ENCODE measurements at regions not wholly inside any gene's neighbourhood (a gene's known extent, or its start where the extent isn't known, plus 50 kb on each side); places are given as distances from the start of the nearest gene placed in this dataset.

- Histone ChIP-seq H3K4me1 (no peaks in the 10 kb centered on the region), H3K27me3 (no peaks in the 10 kb centered on the region), H3K27ac (no peak overlapping the region), H3K9me3 (no peaks in the 10 kb centered on the region), H3K4me3 (no peak overlapping the region), H3K36me3 (no peaks in the 10 kb centered on the region)
- intact Hi-C loops (cut with DNase I; ENCODE audit: low total_unique reads), result no loop called here
- no peak for DNase-seq (ENCODE audit: low spot score in 2 of 2)
- TF ChIP-seq POLR2AphosphoS5 (IDR thresholded peaks at IDR 0.05) (no peak), POLR2A (IDR thresholded peaks at IDR 0.05) (no peak), CTCF (IDR thresholded peaks at IDR 0.05) (no peak)
Observed at GRCh38 chr15:87631093-87631492, 625.4 kb downstream of the NTRK3 start.

GRCh38 chr15:87628311-87628710 is 628.2 kb downstream of the NTRK3 start:
- no peak for DNase-seq (ENCODE audit: low spot score in 2 of 2)
- intact Hi-C loops (cut with DNase I; ENCODE audit: low total_unique reads), result no loop called here
- Histone ChIP-seq H3K9me3 (no peaks in the 10 kb centered on the region), H3K4me1 (no peaks in the 10 kb centered on the region), H3K4me3 (no peak overlapping the region), H3K27ac (no peak overlapping the region), H3K27me3 (no peaks in the 10 kb centered on the region), H3K36me3 (no peaks in the 10 kb centered on the region)
- no peak for TF ChIP-seq POLR2AphosphoS5 (IDR thresholded peaks at IDR 0.05)
- no peak for TF ChIP-seq CTCF (IDR thresholded peaks at IDR 0.05)
- no peak for TF ChIP-seq POLR2A (IDR thresholded peaks at IDR 0.05)

- Histone ChIP-seq H3K4me1 (no peaks in the 10 kb centered on the region), H3K27me3 (no peaks in the 10 kb centered on the region), H3K4me3 (no peak overlapping the region), H3K36me3 (no peaks in the 10 kb centered on the region), H3K9me3 (no peaks in the 10 kb centered on the region), H3K27ac (no peak overlapping the region)
- no peak for DNase-seq (ENCODE audit: low spot score in 2 of 2)
- no peak for TF ChIP-seq POLR2A (IDR thresholded peaks at IDR 0.05)
- TF ChIP-seq CTCF (IDR thresholded peaks at IDR 0.05), result no peak
- no peak for TF ChIP-seq POLR2AphosphoS5 (IDR thresholded peaks at IDR 0.05)
- intact Hi-C loops (cut with DNase I; ENCODE audit: low total_unique reads), result no loop called here
Observed at GRCh38 chr15:87626860-87627259, 629.7 kb downstream of the NTRK3 start.

GRCh38 chr15:87623832-87624231 is 632.7 kb downstream of the NTRK3 start:
- H3K4me1 ChIP-seq, result no peaks in the 10 kb centered on the region
- no peaks in the 10 kb centered on the region for H3K36me3 ChIP-seq
- H3K9me3 ChIP-seq, result no peaks in the 10 kb centered on the region
- H3K27me3 ChIP-seq, result no peaks in the 10 kb centered on the region
- no peak for TF ChIP-seq POLR2A (IDR thresholded peaks at IDR 0.05)
- TF ChIP-seq POLR2AphosphoS5 (IDR thresholded peaks at IDR 0.05), result no peak
- no peak for TF ChIP-seq CTCF (IDR thresholded peaks at IDR 0.05)
- intact Hi-C loops (cut with DNase I; ENCODE audit: low total_unique reads), result no loop called here
- DNase-seq (ENCODE audit: low spot score in 2 of 2), result no peak
- H3K27ac ChIP-seq, result no peak overlapping the region
- H3K4me3 ChIP-seq, result no peak overlapping the region

GRCh38 chr15:87620393-87620792 is 636.1 kb downstream of the NTRK3 start:
- Histone ChIP-seq H3K27ac (no peak overlapping the region), H3K4me3 (no peak overlapping the region), H3K36me3 (no peaks in the 10 kb centered on the region), H3K4me1 (no peaks in the 10 kb centered on the region), H3K27me3 (no peaks in the 10 kb centered on the region), H3K9me3 (no peaks in the 10 kb centered on the region)
- intact Hi-C loops (cut with DNase I; ENCODE audit: low total_unique reads), result no loop called here
- TF ChIP-seq CTCF (IDR thresholded peaks at IDR 0.05) (no peak), POLR2AphosphoS5 (IDR thresholded peaks at IDR 0.05) (no peak), POLR2A (IDR thresholded peaks at IDR 0.05) (no peak)
- DNase-seq (ENCODE audit: low spot score in 2 of 2), result no peak

All from breast epithelium (tissue), 4 donors.